ENCODE measurements at regions not wholly inside any gene's neighbourhood (a gene's known extent, or its start where the extent isn't known, plus 50 kb on each side); places are given as distances from the start of the nearest gene placed in this dataset.

GRCh38 chr13:87783366-87783765, 112.2 kb downstream of the SLITRK5 start:
- H3K4me1 ChIP-seq (replicated peaks in 1 of 2; ENCODE audit: control insufficient read depth in 2 of 2, insufficient read depth in 2 of 2, low read length in 2 of 2) = no peaks in the 10 kb centered on the region
- no peak overlapping the region for H2AFZ ChIP-seq (ENCODE audit: low read depth, low read length)
- no peak overlapping the region for H3K4me2 ChIP-seq (ENCODE audit: insufficient read depth, low read length)
- no peak overlapping the region for H3K9ac ChIP-seq (ENCODE audit: insufficient read depth in 1 of 2, low read depth in 2 of 2, low read length in 2 of 2)
- H3K36me3 ChIP-seq (ENCODE audit: control insufficient read depth, insufficient read depth, low read length) = no peaks in the 10 kb centered on the region
- no peak overlapping the region for H3K27ac ChIP-seq (ENCODE audit: extremely low read depth, low read depth, low read length)
- H3K4me3 ChIP-seq = no peak overlapping the region
- no peaks in the 10 kb centered on the region for H4K20me1 ChIP-seq (replicated peaks; ENCODE audit: control insufficient read depth, insufficient read depth, low read length)
- H3K9me1 ChIP-seq (ENCODE audit: control insufficient read depth, insufficient read depth, low read length) = no peaks in the 10 kb centered on the region
- ATAC-seq = no peak
- H3K79me2 ChIP-seq (ENCODE audit: control insufficient read depth, insufficient read depth, low read length) = no peaks in the 10 kb centered on the region
- no peaks in the 10 kb centered on the region for H3K27me3 ChIP-seq (ENCODE audit: control insufficient read depth in 2 of 2, insufficient read depth in 2 of 2, low read length in 2 of 2)
- TF ChIP-seq ARID4B (CRISPR knock-in tag; IDR thresholded peaks at IDR 0.05) = no peak
- TF ChIP-seq NR1H2 (CRISPR knock-in tag; IDR thresholded peaks at IDR 0.05) = no peak
- no peak for TF ChIP-seq ZNF79 (CRISPR knock-in tag; IDR thresholded peaks at IDR 0.05; ENCODE audit: low read depth)
- TF ChIP-seq PRDM10 (IDR thresholded peaks at IDR 0.05; ENCODE audit: partially characterized antibody) = no peak
- TF ChIP-seq NRF1 (conservative IDR thresholded peaks at IDR 0.05 in 1 of 2, IDR thresholded peaks at IDR 0.05 in 1 of 2) = no peak
- no peak for TF ChIP-seq RBM15 (IDR thresholded peaks at IDR 0.05; ENCODE audit: insufficient read depth, low read length)
- no peak for TF ChIP-seq ESRRB (CRISPR knock-in tag; IDR thresholded peaks at IDR 0.05; ENCODE audit: borderline replicate concordance)
- no peak for TF ChIP-seq JUN (IDR thresholded peaks at IDR 0.05; ENCODE audit: borderline replicate concordance, low read depth, low read length)
- no peak for TF ChIP-seq JUN (CRISPR knock-in tag; IDR thresholded peaks at IDR 0.05; ENCODE audit: borderline replicate concordance)
- TF ChIP-seq HDAC8 (tag; IDR thresholded peaks at IDR 0.05) = no peak
- no peak for TF ChIP-seq KDM1A (IDR thresholded peaks at IDR 0.05)
- DNase-seq (ENCODE audit: extremely low read depth in 1 of 4, low spot score in 3 of 4) = no peak
- ChIA-PET POLR2A (no interaction called here), CTCF (ENCODE audit: low intra/inter-chr PET ratio) (no interaction called here)
- WGBS (ENCODE audit: insufficient coverage, low coverage, missing lambda C conversion rate) = 3% methylated on average over 5 of the region's 5 CpGs
- no peaks in the 10 kb centered on the region for H3K9me3 ChIP-seq (replicated peaks; ENCODE audit: control insufficient read depth, insufficient read depth, low read depth, low read length)
- intact Hi-C loops (cut with micrococcal nuclease) = no loop called here
- in situ Hi-C loops (cut with MboI) = no loop called here
- no peak for FAIRE-seq
- no TSS peak for BruUV-seq (replicated peaks)

Data from K562 (cell line).